22Rv1 (cell line): ENCODE measurements at regions not wholly inside any gene's neighbourhood (a gene's known extent, or its start where the extent isn't known, plus 50 kb on each side); places are given as distances from the start of the nearest gene placed in this dataset.

Source experiments
- CTCF ChIP-seq: fragments of 450-650 bp; IDR thresholded peaks from 2 replicates; pipeline ENCODE4 v1.5.1; 2017; ENCODE audit warnings: mild to moderate bottlenecking
- ZFX ChIP-seq: fragments of 450-650 bp; IDR thresholded peaks from 2 replicates; pipeline ENCODE4 v1.6.1; 2017; ENCODE audit warnings: antibody characterized with exemption, borderline replicate concordance

GRCh38 chr16:85412911-85413520 is 200.1 kb upstream of the GSE1 start:
- TF ChIP-seq CTCF (no peak), ZFX (no peak)
